Lower lobe of right lung (tissue), 2 donors: ENCODE measurements at regions not wholly inside any gene's neighbourhood (a gene's known extent, or its start where the extent isn't known, plus 50 kb on each side); places are given as distances from the start of the nearest gene placed in this dataset.

Source experiments
- ATAC-seq, 2 donors: fragments of 200-7000 bp; cut with Tn5 transposase; one replicate each; pipeline ENCODE4 v1.9.1; 2020 to 2022; ENCODE audit warnings: mild to moderate bottlenecking in 2 of 2, moderate library complexity in 2 of 2
- DNase-seq: peaks from one replicate; pipeline ENCODE4 v3.0.0-alpha.2; 2020
- H3K27ac ChIP-seq: fragments of 200-600 bp; one replicate; pipeline ENCODE4 v1.8.0; 2022
- H3K27me3 ChIP-seq: fragments of 200-600 bp; one replicate; pipeline ENCODE4 v1.8.0; 2022; ENCODE audit warnings: low read depth
- H3K36me3 ChIP-seq: fragments of 200-600 bp; one replicate; pipeline ENCODE4 v1.8.0; 2022; ENCODE audit warnings: mild to moderate bottlenecking
- H3K4me1 ChIP-seq: fragments of 200-600 bp; one replicate; pipeline ENCODE4 v1.8.0; 2022
- H3K4me3 ChIP-seq: fragments of 200-600 bp; one replicate; pipeline ENCODE4 v1.8.0; 2022; ENCODE audit warnings: mild to moderate bottlenecking
- H3K9me3 ChIP-seq: fragments of 200-600 bp; one replicate; pipeline ENCODE4 v1.8.0; 2022
- intact Hi-C: fragments of 100-400 bp; cut with DNase I; formaldehyde crosslinking; loops from one replicate; pipeline ENCODE4 v1.11.0; 2022
- TF ChIP-seq, protein P1 (sequence below): fragments of 200-600 bp; IDR thresholded peaks from one replicate; pipeline ENCODE4 v1.8.0; 2022; ENCODE audit warnings: antibody characterized with exemption, mild to moderate bottlenecking
- donor health status: DM: no; HTN: yes; CAD: no; lungs with severe emphysema.

- Histone ChIP-seq H3K27ac (no peak overlapping the region), H3K9me3 (no peaks in the 10 kb centered on the region), H3K4me1 (peaks cover 8% of the 10 kb centered on the region), H3K36me3 (no peaks in the 10 kb centered on the region), H3K27me3 (peaks cover 17% of the 10 kb centered on the region), H3K4me3 (no peak overlapping the region)
- DNase-seq (no peak), ATAC-seq (no peak)
- intact Hi-C loops = no loop called here
- TF ChIP-seq, protein P1, sequence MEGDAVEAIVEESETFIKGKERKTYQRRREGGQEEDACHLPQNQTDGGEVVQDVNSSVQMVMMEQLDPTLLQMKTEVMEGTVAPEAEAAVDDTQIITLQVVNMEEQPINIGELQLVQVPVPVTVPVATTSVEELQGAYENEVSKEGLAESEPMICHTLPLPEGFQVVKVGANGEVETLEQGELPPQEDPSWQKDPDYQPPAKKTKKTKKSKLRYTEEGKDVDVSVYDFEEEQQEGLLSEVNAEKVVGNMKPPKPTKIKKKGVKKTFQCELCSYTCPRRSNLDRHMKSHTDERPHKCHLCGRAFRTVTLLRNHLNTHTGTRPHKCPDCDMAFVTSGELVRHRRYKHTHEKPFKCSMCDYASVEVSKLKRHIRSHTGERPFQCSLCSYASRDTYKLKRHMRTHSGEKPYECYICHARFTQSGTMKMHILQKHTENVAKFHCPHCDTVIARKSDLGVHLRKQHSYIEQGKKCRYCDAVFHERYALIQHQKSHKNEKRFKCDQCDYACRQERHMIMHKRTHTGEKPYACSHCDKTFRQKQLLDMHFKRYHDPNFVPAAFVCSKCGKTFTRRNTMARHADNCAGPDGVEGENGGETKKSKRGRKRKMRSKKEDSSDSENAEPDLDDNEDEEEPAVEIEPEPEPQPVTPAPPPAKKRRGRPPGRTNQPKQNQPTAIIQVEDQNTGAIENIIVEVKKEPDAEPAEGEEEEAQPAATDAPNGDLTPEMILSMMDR = no peak
These were observed 69.2 kb downstream of the ISG20 start for GRCh38 chr15:88707771-88708654.

GRCh38 chr15:88708655-88709054, 69.8 kb downstream of the ISG20 start:
- TF ChIP-seq, protein P1 = no peak
- Histone ChIP-seq H3K27ac (no peak overlapping the region), H3K4me1 (peaks cover 8% of the 10 kb centered on the region), H3K4me3 (no peak overlapping the region), H3K27me3 (peaks cover 18% of the 10 kb centered on the region), H3K9me3 (no peaks in the 10 kb centered on the region), H3K36me3 (no peaks in the 10 kb centered on the region)
- ATAC-seq (peak in 1 of 2 donors; percentile 41), DNase-seq (no peak)
- intact Hi-C loops = no loop called here

DNA sequence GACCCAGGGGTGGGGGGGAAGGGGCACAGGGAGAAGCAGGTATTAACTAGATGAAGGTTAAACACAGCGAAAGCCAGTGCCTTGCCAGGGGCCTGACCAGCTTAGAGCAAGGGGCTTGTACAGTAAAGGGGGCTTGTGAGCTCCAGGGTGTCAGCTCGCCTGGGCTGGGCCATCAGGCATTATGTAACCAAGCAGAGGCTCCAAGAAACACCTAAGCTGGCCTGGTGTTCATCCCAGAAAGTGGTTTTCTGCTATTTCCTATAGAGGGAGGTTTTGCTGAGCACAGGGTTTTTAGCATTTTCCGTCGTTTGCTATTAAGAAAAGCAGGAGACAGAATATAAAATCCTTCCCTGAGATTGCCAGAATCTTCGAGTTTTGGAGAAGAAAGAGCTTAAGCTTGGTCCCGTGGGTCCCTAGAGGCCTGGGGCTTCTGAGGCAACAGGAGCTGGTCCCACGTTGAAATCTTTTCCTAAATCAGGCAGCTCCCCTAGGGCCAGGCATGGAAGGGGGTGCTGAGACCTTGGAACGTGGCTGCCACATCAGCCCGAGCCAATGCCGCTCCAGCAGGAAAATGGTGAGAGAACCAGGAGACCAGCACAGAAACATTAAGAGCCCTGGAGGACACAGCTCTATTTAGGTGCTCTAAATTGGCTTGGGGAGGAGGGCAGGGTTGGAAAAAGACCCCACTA, 71.4 kb downstream of the ISG20 start:
- Histone ChIP-seq H3K36me3 (no peaks in the 10 kb centered on the region), H3K27me3 (peaks cover 18% of the 10 kb centered on the region), H3K9me3 (no peaks in the 10 kb centered on the region), H3K4me1 (peaks cover 8% of the 10 kb centered on the region), H3K4me3 (no peak overlapping the region), H3K27ac (no peak overlapping the region)
- DNase-seq (no peak), ATAC-seq (no peak)
- intact Hi-C loops = no loop called here
- TF ChIP-seq, protein P1 = no peak

DNA sequence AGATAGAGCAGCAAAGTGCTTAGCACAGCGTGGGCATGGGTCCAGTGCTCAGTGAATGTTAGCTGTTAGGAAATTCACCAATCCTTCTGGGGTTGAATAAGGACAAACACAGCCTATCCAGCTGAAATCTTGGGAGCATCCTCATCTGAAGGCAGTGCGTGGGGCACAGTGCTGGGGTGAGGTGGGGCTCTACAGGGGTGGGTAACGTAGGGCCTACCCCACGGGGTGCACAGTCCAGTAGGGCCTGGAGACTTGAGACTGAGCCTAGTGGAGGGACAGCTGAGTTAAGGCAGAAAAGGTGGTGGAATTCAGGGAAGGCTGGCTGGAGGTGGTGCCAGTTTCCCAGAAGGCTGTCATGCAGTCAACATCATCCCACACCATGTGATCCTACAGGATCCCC, 73.0 kb downstream of the ISG20 start:
- H3K4me1 ChIP-seq = no peaks in the 10 kb centered on the region
- H3K27me3 ChIP-seq = peaks cover 7% of the 10 kb centered on the region
- no peaks in the 10 kb centered on the region for H3K36me3 ChIP-seq
- ATAC-seq = no peak
- H3K27ac ChIP-seq = no peak overlapping the region
- H3K4me3 ChIP-seq = no peak overlapping the region
- H3K9me3 ChIP-seq = no peaks in the 10 kb centered on the region
- DNase-seq = no peak
- TF ChIP-seq, protein P1 = no peak
- intact Hi-C loops = no loop called here

DNA sequence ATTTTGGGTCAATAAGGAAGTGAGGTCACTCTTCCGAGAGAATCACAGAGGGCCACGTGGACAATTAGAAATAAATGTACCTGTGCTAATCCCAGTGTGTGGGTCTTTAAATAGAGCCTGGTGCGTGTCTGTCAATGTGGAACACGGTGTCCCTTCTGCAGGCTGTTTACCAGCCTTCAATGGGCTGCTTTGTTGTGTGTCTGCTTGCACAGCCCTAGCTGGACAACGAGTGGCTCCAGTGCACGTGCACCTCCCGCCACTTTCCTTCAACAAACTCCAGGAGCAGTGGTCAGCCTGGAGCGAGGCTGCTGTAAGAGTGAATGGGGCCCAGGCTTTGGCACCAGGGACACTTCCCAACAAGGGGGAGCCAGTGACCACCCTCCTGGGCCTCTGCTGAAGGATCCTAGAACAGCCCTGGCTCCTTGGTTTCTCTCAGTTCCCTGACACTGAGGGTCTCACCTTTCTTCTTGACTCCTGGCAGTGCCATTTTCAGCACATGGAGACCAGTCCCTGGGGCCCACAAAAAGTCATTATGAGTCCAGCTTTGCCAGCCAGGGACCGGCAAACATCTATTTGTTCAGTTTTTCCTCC, 76.1 kb downstream of the ISG20 start:
- DNase-seq (no peak), ATAC-seq (no peak)
- TF ChIP-seq, protein P1 = no peak
- H3K27ac ChIP-seq = no peak overlapping the region
- H3K36me3 ChIP-seq = no peaks in the 10 kb centered on the region
- H3K4me1 ChIP-seq = no peaks in the 10 kb centered on the region
- H3K9me3 ChIP-seq = no peaks in the 10 kb centered on the region
- peaks cover 11% of the 10 kb centered on the region for H3K27me3 ChIP-seq
- no peak overlapping the region for H3K4me3 ChIP-seq
- intact Hi-C loops = no loop called here
